GM21717 (cell line): ENCODE measurements at regions not wholly inside any gene's neighbourhood (a gene's known extent, or its start where the extent isn't known, plus 50 kb on each side); places are given as distances from the start of the nearest gene placed in this dataset.
"Not testable (repeated sequence)": the region's sequence is repeated elsewhere in the genome, so short reads cannot be mapped to it uniquely, and the experiment has no call there.

Source experiments
- ATAC-seq: cut with Tn5 transposase; IDR thresholded peaks from one replicate; pipeline ENCODE4 v1.9.1; 2021; ENCODE audit warnings: mild to moderate bottlenecking, moderate library complexity; ENCODE audit not compliant: unreplicated experiment

DNA sequence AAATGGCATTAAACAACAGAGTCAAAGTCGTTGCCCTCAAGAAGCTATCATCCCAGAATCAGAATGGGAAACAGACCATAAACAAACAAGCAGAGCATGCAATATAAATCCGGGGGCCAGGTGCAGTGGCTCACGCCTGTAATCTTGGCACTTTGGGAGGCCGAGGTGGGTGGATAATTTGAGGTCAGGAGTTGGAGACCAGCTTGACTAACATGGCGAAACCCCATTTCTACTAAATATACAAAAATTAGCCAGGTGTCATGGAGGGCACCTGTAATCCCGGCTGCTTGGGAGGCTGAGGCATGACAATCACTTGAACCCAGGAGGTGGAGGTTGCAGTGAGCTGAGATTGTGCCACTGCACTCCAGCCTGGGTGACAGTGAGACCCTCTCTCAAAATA, 249.8 kb downstream of the CYRIA start:
- ATAC-seq, result not testable (repeated sequence)

DNA sequence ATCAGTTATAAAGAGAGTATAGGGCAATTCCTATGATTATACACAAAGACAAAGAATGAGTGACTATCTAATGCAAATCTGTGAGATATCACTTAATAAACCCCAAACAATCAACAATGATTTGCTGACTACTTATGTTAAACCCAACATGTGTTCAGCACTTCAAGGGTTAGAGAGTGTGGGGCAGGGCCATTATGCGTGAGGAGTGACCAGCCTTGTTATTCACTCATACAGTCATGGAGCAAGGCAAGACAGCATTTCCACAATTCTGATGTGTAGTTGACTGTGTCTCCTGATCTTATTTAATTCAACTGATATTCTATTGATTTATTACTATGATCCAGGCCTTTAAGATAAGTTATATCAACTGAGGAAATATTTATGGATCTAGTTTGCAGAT, 251.7 kb downstream of the CYRIA start:
- no peak for ATAC-seq

DNA sequence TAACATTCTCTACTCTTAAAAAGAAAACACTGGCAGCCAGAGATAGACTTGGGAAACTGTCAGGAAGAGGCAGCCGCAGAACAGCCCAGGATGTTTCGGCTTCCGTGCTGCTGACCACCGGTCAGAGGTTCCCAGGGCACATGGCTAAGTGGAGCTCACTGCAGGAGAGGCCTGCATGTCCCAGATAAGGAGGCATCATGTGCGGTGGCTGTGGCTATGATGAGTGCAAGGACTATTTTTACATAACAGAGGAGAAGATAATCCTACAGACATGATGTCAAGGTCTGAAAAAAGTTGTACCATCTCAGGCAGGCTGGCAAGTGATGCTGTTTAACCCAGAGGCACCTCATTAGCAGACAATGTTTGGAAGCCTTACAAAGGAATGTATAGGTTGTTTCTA, 252.3 kb downstream of the CYRIA start:
- no peak for ATAC-seq

DNA sequence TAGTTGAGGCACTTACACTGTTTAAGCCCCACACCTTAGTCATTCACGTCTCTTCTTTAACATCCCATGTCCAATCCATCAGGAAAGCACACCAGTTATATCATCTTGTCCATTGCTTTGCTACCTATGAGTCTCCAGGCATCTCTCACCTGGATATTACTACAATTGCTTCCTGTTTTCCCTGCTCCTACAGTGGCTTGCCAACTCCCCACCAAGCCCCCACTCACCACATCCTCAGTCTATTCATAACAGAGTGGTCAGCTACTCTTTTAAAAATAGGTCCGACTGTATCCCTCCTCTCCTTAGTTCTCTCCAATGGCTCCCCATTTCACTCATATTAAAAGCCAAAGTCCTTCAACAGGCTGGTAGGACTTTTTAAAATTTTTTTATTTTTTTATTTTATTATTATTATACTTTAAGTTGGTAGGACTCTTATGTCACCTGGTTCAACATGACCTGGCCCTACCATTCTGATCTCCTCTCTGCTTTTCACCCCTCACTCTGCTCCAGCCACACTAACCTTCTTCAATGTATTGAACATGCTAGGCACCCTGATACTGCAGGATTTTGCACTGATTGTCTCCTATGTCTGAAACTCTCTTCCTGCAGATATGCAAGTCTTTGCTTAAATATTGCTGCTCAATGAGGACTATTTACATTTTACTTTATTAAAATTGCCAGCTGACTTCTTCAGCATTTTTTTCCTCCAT, 253.2 kb downstream of the CYRIA start:
- ATAC-seq, result no peak

DNA sequence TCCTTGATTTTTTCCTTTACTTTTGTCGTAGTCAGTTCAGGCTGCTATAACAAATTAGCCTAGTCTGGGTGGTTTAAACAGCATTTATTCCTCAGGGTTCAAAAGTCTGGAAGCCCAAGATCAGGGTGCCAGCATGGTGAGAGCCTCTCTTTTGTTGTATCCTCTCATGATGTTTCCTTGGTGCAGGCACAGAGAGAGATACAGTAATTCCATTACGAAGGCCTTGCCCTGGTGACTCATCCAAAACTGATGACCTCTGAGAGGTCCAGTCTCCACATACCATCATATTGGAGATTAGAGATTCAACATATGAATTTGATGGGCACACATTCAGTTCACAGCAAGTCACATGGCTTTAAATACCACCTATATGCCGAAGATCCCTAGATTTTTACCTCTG, 253.8 kb downstream of the CYRIA start:
- no peak for ATAC-seq

DNA sequence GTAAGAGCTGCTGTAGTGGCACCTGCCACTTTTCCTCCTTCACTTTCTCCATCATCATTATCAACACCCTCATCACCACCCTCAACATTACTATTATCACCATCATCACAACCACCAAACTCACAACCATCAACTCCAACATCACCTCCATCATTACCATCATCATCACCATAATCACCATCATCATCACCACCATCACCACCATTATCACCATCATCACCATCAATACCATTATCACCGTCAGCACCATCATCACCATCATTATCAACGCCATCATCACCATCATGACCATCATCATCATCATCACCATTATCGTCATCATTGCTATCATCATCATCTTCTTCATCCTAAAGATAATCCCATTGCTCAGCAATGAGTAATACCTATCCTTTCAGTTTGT, 255.8 kb downstream of the CYRIA start:
- no peak for ATAC-seq

DNA sequence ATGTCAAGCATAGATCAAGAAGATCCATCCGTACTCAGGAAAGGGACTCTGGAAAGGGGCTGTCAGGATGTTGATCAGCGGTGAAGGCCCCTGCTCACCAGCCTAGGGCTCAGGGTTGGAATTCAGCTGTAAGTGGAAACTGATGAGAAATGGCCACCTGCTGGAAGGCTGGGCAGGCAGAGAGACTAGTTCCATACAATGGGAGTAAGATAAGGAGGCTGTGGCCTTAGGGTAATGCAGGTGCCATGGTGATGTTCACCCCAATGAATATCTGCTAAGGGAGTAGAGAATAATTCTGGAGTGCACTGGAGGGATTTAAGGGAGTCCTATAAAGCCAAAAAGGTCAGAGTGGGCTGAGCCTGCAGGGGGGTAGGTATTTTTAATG, 256.6 kb downstream of the CYRIA start:
- no peak for ATAC-seq

DNA sequence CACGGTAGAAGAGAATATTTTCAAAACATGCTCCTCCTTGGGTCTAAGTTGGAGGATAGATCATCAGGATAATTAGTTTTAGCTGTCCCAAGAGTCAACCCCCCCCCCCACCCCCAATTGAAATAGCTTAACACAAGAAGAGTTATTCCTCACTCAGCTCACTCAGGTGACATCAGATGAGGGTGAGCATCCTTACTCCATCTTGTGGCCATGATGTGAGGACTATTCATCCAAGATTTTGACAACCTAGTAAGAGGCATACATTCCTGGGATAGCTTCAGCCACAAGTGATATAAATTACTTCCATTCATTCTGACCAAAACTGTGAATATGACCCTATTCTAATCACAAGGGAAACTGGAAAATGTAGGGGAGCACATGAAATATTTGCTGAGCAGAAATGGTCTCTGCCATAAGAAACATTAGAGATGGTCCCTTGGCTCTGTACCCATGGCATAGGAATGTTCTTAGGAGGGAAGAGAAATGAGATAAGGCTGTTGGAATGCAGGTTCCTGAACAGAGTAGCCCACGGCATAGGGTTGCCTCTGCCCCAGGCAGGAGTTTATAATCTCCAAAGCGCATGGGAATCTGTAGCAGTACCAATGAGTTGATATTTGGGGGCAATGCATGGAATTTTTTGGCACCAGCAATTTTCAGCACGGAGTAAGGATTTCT, 257.2 kb downstream of the CYRIA start:
- no peak for ATAC-seq

DNA sequence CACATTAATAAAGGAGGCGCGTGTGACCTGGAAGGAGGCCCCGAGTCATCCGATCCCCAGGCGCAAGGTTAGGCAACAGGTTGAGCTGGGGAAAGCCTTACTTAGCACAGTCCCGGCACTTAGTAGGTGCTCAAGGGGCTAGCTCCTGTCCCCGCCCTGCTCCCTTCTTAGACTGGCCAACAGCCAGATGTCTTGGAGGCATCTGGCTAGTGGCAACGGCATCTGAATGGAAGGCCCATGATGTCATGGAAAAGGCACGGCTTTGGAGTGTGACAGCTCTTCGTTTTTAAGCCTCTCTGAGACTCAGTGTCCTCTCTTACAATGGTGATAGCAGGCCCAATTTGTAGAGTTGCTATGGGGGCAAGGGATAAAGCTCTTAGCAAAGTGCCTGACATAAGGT, 258.3 kb downstream of the CYRIA start:
- ATAC-seq, result no peak

DNA sequence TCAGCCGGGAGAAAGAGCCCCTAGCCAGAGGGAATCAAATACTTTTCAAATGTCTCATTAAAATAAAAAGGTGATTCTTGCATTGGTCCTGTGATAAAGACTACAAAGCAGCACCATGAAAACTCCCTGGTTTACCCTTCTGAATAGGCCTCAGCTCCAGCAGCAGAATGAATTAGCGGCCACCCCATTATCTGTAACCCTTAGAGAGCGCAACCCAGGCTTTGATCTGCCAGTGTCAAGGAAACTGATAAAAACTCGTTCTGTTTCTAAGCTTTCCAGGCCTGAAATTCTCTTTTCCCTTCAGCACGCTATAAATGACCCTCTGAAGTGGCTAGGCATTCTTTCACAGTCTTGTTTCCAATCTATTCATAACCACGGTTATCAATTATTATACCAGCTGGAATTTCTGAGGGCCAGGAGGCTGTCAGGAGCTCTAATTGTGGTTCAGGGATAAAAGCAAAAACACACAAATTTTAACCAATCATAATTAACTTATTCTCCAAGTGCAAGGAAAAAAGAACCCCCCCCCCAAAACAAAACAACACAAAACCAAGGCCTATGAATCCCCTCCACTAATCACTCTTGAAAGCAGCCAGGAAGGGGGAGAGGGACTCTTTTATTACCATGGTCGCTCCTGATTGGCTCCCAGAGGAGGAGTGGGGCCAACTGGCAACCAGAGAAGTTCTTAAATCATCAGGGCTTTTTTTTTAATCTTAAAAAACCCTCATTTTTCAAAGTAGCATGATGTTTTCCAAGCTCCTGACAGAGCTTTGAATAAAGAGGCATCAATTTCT, 258.9 kb downstream of the CYRIA start:
- ATAC-seq, result no peak

DNA sequence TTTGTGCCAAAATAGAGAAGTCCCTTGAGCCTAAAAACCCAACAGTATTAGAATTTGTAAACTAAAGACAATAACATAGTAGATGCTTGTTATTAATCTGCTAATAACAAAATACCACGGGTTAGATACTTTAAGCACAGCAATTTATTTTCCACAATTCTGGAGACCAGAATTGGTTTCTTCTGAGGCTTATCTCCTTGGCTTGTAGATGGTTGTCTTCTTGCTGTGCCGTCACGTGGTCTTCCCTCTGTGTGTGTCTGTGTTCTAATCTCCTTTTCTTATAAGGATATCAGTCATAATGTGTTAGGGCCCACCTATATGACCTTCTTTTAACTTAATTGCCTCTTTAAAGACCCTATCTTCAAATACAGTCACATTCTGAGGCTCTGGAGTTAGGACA, 260.1 kb downstream of the CYRIA start:
- ATAC-seq, result no peak

DNA sequence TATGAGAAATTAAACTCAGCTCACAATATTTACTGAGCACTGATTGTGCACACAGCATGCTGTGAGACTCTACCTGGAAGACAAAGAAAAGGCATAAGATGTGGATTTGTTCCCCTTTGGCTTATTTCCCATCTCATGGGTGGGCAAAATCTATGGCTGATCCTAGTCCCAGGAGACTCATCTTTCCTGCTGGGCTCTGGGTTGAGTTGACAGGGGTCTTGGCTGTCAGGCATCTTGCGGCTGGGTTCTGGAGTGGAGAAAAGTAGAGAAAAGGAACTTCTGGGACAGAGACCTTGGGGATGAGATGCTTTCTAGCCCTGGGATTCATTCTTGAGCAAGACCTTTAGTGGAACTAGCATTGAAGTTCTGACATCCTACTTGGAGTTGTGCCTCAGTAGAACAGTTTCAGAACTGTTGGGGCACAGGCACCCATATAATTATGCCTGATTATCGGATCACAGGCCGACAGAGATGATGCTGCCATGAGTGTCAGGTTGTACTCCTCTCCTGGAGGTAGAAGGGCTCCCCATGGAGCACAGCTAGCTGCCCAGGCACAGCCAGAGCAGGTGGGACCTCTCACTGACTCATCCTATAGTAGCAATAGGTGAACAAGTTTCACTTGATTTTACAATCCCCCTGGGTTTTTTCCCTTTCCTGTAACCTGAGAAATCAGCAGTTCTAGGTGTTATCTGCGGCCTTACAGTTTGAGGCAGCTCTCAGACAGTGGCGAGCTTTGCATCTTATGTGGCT, 260.9 kb downstream of the CYRIA start:
- ATAC-seq, result no peak

DNA sequence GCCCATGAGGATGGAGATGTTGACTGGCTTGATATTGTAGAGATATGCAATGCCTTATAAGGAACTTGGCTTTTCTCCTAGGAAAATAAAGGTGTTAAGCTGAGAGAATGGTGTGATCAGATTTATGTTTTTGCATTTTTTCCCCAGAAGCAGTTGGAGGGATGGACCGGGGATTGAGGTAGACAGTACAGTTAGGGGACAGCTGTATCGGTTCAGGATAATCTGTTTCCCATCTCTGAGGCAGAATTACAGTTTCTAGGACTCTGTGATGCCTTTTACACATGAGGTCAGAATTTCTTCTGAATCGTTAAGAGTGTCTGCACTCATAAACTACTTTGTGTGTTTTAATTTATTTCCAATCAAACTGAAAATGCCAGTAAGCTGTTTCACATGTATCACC, 261.5 kb downstream of the CYRIA start:
- ATAC-seq, result no peak

DNA sequence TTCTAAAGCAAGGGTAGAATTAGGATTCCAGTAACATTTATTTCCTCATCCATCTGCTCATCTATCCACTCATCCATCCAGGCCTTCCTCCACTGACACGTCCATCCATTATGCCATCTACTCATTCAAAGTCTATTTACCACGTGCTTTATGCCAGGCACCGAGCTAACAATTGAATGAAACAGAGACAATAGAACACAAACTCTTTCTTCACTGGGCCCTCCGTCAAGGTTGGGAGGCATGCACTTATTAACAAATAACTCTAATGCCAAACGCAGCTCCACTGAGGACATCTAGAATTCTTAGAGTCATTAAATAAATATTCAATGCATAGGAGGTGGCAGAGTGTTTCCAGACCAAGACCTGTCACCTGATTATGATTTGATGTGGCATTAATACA, 262.7 kb downstream of the CYRIA start:
- ATAC-seq, result no peak

DNA sequence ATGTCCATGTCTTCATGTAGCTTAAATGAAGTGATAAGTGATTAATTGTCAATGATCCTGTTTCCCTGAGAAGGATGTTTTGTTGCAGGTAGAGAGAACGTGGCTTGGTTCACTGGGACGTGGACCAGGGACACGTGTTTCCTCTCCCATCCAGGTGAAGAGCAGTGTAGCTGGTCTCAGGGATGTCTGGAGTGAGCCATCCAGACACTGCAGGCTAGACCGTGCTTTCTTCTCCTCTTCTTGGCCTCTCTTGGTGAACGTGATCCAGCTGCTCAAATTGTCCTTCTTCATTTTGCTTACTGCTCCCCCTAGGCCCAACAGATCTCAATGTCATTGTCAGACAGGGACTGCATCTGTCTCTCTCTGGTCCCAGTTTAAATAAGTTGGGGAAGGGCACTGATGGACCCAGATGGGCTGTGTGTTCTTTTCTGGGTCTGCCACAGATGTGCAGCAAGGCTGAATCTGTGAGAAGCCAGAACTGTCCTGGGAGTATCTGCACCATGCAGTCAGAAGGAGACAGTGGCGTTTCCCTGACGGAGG, 263.8 kb downstream of the CYRIA start:
- no peak for ATAC-seq

DNA sequence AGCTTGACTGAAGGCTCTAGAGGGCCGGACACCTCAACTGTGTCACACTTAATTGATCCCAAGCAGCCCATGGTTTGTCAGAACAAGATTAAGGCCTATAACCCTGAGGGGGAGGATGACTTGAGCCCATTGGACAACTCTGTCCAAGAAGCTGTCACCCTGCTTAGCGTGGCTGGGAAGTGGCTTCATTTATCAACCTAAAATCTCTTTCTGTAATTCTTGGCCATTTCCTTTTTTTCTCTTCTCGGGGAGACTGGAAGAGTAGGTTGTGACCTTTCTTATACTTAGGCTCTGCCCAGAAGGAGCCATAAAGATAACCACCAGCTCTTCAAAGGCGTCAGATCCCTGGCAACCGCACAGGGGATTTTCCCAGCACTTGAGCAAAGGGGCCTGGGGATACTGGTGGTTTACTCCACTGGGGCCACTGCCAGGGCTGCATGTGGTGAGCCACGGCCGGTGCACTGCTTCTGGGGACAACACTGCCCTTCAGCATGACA, 265.5 kb downstream of the CYRIA start:
- ATAC-seq, result no peak

DNA sequence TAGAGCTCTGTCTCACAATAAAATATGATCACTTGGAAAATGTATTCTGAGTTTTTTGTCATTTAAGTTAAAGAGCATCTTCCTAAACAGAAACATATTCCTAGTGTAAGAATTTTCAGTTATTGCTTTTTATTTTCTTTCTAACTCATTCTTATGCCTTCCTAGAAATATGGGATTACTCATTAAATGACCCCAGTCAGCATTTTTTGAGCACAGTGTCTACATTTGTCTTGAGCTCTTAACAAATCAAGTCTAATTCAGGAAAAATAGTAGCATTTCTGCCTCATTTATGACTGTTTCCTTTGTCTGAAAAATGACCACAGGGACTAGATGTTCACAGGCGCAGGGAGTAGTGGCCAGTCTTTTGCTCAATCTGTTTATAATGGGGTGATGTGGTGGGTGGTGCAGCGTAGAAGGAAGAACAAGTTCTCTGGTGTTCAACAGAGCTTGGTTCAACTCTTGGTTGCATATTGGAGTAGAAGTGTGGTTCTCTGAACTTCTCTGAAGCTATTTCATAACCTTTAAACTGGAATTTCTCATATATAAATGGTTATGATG, 267.1 kb downstream of the CYRIA start:
- ATAC-seq, result no peak

DNA sequence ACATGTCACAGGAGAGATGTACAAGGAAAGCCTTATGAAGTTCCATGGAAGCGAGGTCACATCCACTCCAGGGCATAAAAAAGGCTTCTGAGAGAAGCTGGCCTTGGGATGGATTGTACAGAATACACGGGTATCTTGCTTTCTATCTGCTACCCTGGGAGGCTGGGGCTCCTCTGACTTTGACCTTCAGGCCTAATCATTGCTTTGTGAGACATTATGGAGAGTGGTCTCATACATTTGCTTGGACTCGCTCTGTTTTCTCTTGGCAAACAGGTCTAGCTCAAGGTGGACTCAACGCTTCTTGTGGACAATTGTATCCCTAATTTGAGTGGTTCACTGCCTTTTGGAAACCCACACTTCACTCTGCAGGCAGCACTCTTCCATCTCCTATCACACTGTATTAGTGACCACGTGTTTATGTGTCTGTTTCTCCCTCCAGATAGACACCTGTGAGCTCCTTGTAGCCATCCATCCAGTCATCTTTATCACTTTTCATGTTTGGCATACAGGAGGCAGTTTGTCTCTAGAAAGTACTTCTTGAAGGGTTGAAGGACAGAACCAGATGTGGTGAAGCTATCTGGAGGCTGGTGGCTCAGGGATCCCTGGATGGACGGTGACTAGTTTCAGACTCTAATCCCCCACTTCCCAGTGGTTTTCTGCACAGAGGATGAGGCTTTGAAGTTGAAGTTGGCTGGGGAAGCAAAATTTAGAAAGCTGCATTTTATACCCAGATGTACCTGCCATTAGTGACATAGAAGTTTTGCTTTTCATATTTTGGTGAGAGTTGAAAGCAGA, 267.8 kb downstream of the CYRIA start:
- ATAC-seq, result no peak

DNA sequence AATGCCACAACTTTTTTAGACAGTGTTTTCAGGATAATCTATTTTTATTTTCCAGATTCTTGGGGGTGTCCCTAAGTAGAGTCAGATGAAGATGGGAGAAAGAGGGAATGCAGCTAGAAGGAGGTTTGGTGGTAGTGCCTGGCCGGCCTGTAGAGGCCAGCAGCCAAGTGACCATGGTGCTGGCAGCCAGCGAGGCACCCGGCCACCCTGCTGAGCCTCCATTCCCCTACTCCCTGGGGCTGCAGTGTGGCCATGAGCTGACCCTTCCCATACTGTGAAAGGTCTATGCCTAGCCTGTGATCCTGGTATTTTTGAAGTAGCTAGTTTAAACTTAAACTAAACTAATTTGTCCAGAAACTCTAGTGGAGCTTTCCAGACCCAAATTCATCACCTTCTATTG, 268.6 kb downstream of the CYRIA start:
- ATAC-seq, result no peak

DNA sequence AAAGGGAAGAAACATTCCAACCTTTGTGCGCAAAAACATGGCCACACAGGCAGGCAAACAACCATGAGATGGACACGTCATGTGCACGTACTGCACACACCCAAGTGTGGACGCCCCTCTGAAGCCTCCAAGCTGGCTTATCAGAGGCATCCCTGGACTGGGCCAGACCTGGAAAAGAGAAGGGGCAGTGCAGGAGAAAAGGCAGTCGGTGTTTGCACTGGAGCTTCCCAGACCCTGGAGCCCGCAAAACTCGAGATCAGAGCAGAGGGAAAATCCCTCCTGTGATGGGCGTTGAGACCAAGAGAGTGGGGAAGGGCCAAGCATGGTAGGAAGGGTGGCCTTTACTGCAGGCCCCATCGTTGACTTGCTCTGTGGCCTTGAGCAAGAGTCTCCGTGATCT, 269.5 kb downstream of the CYRIA start:
- no peak for ATAC-seq
